ENCODE measurements at regions not wholly inside any gene's neighbourhood (a gene's known extent, or its start where the extent isn't known, plus 50 kb on each side); places are given as distances from the start of the nearest gene placed in this dataset.
A peak's percentile ranks its signal among the peaks of the same experiment; 100 is the strongest.

- H3K4me3 ChIP-seq (ENCODE audit: low read depth, low read length): no peak overlapping the region
- DNase-seq (ENCODE audit: low read depth): no peak
- no peak for TF ChIP-seq CTCF (IDR thresholded peaks at IDR 0.05; ENCODE audit: insufficient read depth, low read depth, low read length)
These were observed 150.9 kb downstream of the RPLP1 start for GRCh38 chr15:69603369-69604071.

GRCh38 chr15:69604072-69604411 lies 151.4 kb downstream of the RPLP1 start:
- no peak for TF ChIP-seq CTCF (IDR thresholded peaks at IDR 0.05; ENCODE audit: insufficient read depth, low read depth, low read length)
- no peak overlapping the region for H3K4me3 ChIP-seq (ENCODE audit: low read depth, low read length)
- no peak for DNase-seq (ENCODE audit: low read depth)

- no peak for DNase-seq (ENCODE audit: low read depth)
- no peak for TF ChIP-seq CTCF (IDR thresholded peaks at IDR 0.05; ENCODE audit: insufficient read depth, low read depth, low read length)
- no peak overlapping the region for H3K4me3 ChIP-seq (ENCODE audit: low read depth, low read length)
These were observed 153.5 kb downstream of the RPLP1 start for GRCh38 chr15:69606144-69606543.

- DNase-seq (ENCODE audit: low read depth): no peak
- no peak overlapping the region for H3K4me3 ChIP-seq (ENCODE audit: low read depth, low read length)
- TF ChIP-seq CTCF (IDR thresholded peaks at IDR 0.05; ENCODE audit: insufficient read depth, low read depth, low read length): no peak
These were observed 154.4 kb downstream of the RPLP1 start for GRCh38 chr15:69606921-69607500.

- TF ChIP-seq CTCF (IDR thresholded peaks at IDR 0.05; ENCODE audit: insufficient read depth, low read depth, low read length): no peak
- no peak for DNase-seq (ENCODE audit: low read depth)
- no peak overlapping the region for H3K4me3 ChIP-seq (ENCODE audit: low read depth, low read length)
These were observed 156.0 kb downstream of the RPLP1 start for GRCh38 chr15:69608661-69609060.

GRCh38 chr15:69609176-69609575 lies 156.6 kb downstream of the RPLP1 start:
- DNase-seq (ENCODE audit: low read depth): peak; percentile 23
- TF ChIP-seq CTCF (IDR thresholded peaks at IDR 0.05; ENCODE audit: insufficient read depth, low read depth, low read length): no peak
- no peak overlapping the region for H3K4me3 ChIP-seq (ENCODE audit: low read depth, low read length)

- no peak for TF ChIP-seq CTCF (IDR thresholded peaks at IDR 0.05; ENCODE audit: insufficient read depth, low read depth, low read length)
- H3K4me3 ChIP-seq (ENCODE audit: low read depth, low read length): no peak overlapping the region
- DNase-seq (ENCODE audit: low read depth): no peak
These were observed 157.2 kb downstream of the RPLP1 start for GRCh38 chr15:69609776-69610175.

Measured in fibroblast of villous mesenchyme (primary cell).